HepG2 (cell line): ENCODE measurements at regions not wholly inside any gene's neighbourhood (a gene's known extent, or its start where the extent isn't known, plus 50 kb on each side); places are given as distances from the start of the nearest gene placed in this dataset.

Experiments used
- DBP ChIP-seq: sonication (generic); formaldehyde crosslinking; IDR thresholded peaks from 2 replicates; pipeline ENCODE4 v1.4.0; 2020; ENCODE audit warnings: missing genetic modification reagents; ENCODE audit errors: not compliant biosample characterization
- MAFF ChIP-seq: IDR thresholded peaks from 2 replicates; pipeline ENCODE4 v1.6.1; 2011; ENCODE audit warnings: low read depth, low read length, improper control_type of control experiment
- NR2C2 ChIP-seq: sonication (generic); formaldehyde crosslinking; IDR thresholded peaks from 2 replicates; pipeline ENCODE4 v1.4.0; 2020; ENCODE audit warnings: missing genetic modification reagents, mild to moderate bottlenecking, moderate library complexity, borderline replicate concordance
- POLR2A ChIP-seq, 2 experiments: IDR thresholded peaks; 2 replicates each; pipeline ENCODE4 v1.6.1; 2011; ENCODE audit warnings: low read depth in 2 of 2, low read length in 2 of 2, mild to moderate bottlenecking in 1 of 2, moderate library complexity in 1 of 2; ENCODE audit not compliant: insufficient read depth in 1 of 2
- POLR2AphosphoS5 ChIP-seq: IDR thresholded peaks from 2 replicates; pipeline ENCODE4 v1.6.1; 2012; ENCODE audit warnings: low read depth, low read length

- no peak for TF ChIP-seq POLR2AphosphoS5
- no peak for TF ChIP-seq MAFF
- no peak for TF ChIP-seq NR2C2 (CRISPR knock-in tag)
- TF ChIP-seq DBP (CRISPR knock-in tag), result no peak
- no peak for TF ChIP-seq POLR2A (IDR thresholded peaks at IDR 0.05; ENCODE audit: insufficient read depth in 1 of 2, low read depth in 2 of 2, low read length in 2 of 2)
Measured at GRCh38 chr20:58130581-58130980, 97.9 kb downstream of the ANKRD60 start.
